NCI-H524 (cell line): ENCODE measurements at regions not wholly inside any gene's neighbourhood (a gene's known extent, or its start where the extent isn't known, plus 50 kb on each side); places are given as distances from the start of the nearest gene placed in this dataset.
"Not testable (repeated sequence)": the region's sequence is repeated elsewhere in the genome, so short reads cannot be mapped to it uniquely, and the experiment has no call there.

ENCODE experiments used
- DNase-seq, 2 experiments: peaks; one replicate each; lab custom pipeline; 2025; lab: John Stamatoyannopoulos, UW

- no peak for DNase-seq
Observed at GRCh38 chr16:80258407-80258806, 282.4 kb upstream of the DYNLRB2 start.

GRCh38 chr16:80254970-80255369 lies 285.8 kb upstream of the DYNLRB2 start:
- no peak for DNase-seq

- no peak for DNase-seq
Observed at GRCh38 chr16:80253741-80254140, 287.1 kb upstream of the DYNLRB2 start.

GRCh38 chr16:80250381-80250780 lies 290.4 kb upstream of the DYNLRB2 start:
- DNase-seq: no peak

- DNase-seq: not testable (repeated sequence)
Observed at GRCh38 chr16:80243303-80243702, 297.5 kb upstream of the DYNLRB2 start.

- not testable (repeated sequence) for DNase-seq
Observed at GRCh38 chr16:80242279-80242678, 298.5 kb upstream of the DYNLRB2 start.

- DNase-seq: no peak
Observed at GRCh38 chr16:80233097-80233835, 307.5 kb upstream of the DYNLRB2 start.

GRCh38 chr16:80231888-80232287 lies 308.9 kb upstream of the DYNLRB2 start:
- no peak for DNase-seq

- DNase-seq: no peak
Observed at GRCh38 chr16:80231121-80231520, 309.7 kb upstream of the DYNLRB2 start.

GRCh38 chr16:80230328-80231120 lies 310.3 kb upstream of the DYNLRB2 start:
- no peak for DNase-seq

GRCh38 chr16:80226499-80226898 lies 314.3 kb upstream of the DYNLRB2 start:
- no peak for DNase-seq

- DNase-seq: no peak
Observed at GRCh38 chr16:80210787-80211186, 330.0 kb upstream of the DYNLRB2 start.

GRCh38 chr16:80208743-80209142 lies 332.1 kb upstream of the DYNLRB2 start:
- no peak for DNase-seq

- no peak for DNase-seq
Observed at GRCh38 chr16:80208015-80208414, 332.8 kb upstream of the DYNLRB2 start.

- DNase-seq: no peak
Observed at GRCh38 chr16:80203821-80204220, 337.0 kb upstream of the DYNLRB2 start.

- DNase-seq: no peak
Observed at GRCh38 chr16:80202831-80203413, 337.9 kb upstream of the DYNLRB2 start.

GRCh38 chr16:80200079-80200478 lies 340.7 kb upstream of the DYNLRB2 start:
- no peak for DNase-seq

GRCh38 chr16:80199614-80200013 lies 341.2 kb upstream of the DYNLRB2 start:
- DNase-seq: no peak

GRCh38 chr16:80198311-80199299 lies 342.2 kb upstream of the DYNLRB2 start:
- DNase-seq: peak in 1 of 2 experiments; percentile 16

- no peak for DNase-seq
Observed at GRCh38 chr16:80197741-80198201, 343.0 kb upstream of the DYNLRB2 start.

GRCh38 chr16:80191928-80192327 lies 348.9 kb upstream of the DYNLRB2 start:
- no peak for DNase-seq
